NCI-H446 (cell line): ENCODE measurements at regions not wholly inside any gene's neighbourhood (a gene's known extent, or its start where the extent isn't known, plus 50 kb on each side); places are given as distances from the start of the nearest gene placed in this dataset.

ENCODE experiments used
- DNase-seq, 2 experiments: peaks; one replicate each; lab custom pipeline; 2025; lab: John Stamatoyannopoulos, UW

DNA sequence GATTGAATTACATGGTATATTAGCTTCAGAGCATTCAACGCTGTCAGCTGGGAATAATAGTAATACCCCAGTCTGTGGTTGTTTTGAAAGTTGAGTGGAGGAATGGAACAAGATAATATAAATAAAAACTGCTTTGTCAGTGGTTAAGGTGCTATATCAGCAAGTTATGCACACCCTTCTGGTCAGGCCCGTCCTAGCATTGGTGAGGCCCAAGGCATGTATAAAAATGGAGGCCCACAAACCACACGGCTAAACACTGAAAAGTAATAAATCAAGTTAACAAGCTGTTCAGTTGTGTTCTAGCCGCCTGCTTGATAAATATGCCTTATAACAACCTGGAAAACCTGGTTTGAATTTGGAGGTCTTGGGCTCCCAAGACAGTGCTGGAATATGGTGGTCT, 77.4 kb downstream of the PSMG1 start:
- DNase-seq = no peak

DNA sequence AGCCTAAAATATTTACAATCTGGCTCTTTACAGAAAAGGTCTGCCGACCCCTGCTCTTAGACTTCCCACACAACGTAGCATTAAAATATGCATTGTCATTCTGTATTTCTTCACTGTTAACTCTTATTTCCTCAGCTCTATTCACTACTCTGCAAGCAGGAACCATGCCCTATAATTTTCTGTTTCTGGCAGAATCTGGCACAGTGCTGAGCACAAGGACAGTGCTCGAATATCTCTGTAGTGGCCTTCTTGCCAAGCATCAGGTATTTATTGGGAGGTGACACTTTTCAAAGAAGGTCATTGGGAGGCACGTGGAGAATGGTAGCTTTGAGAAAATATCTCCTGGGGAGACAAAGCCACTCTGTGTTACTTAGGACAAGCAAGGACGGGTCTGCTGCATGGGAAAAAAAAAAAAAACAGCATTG, 77.9 kb downstream of the PSMG1 start:
- no peak for DNase-seq

DNA sequence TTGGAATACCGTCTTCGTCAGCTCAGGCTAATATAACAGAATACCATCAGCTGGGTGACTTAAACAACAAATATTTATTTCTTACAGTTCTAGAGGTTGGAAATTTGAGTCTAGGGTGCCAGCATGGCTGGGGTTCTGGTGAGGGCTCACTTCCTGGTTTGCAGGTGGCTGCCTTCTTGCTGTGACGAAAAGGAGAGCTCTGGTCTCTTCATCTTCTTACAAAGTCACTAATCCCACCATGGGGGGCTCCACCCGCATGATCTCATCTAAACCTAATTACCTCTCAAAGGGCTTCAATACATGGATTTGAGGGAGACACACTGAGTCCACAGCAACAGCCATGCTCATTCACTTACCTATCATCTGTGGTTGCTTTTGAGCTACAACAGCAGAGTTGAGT, 78.3 kb downstream of the PSMG1 start:
- no peak for DNase-seq

DNA sequence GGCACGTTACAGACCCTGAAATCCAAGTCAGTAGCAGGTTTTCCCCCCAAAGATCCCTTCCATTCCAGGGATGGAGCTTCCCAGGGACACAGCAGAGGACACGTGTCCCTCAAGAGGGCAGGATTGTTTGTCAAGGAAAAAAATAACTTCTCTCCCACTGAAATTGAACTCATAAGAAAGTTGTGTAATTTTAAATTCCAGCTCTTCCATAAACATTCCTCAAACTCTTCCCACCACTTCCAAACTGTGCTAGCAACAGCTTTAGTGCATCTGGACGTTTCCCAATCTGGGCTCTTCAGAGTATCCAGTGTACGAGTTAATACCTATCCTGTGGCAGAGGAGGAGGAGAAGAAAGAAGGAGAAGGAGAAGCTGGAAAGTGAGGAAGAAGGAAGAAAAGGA, 79.6 kb downstream of the PSMG1 start:
- no peak for DNase-seq

DNA sequence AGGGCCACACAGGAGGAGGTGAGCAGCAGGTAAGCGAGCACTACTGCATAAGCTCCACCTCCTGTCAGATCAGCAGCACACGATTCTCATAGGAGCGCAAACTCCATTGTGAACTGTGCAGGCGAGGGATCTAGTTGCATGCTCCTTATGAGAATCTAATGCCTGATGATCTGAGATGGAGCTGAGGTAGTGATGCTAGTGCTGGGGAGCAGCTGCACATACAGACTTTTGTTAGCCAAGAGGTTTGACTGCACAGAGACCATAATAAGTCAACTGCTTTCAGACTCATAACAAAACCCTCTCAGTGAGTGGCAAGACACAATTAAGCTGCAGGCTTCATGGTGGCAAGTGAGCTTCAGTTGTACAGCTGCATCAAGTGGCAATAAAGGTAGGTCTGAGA, 83.4 kb downstream of the PSMG1 start:
- DNase-seq = no peak

DNA sequence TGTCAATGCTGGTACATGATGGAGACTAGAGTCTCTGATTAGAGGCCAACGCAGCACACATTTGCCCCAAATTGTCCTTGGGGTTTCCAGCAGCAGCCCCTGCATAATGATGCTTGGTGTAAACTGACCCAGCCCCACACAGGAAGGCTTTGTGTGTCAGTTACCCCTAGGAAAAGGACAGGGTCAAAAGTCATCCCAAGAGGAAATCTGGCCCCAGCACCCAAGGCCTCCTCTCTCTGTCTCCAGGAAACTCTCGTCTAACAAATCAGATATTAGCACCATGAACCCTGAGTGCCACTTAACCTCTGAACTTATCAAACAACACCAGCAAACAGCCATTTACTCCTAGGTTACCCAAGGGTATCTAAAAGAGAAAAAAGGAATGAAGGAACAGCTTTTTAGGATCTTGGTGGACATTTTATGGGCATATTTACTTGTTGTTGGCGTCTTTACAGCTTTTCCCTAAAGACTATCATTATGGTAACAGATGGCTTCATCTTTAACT, 84.5 kb downstream of the PSMG1 start:
- DNase-seq = no peak

DNA sequence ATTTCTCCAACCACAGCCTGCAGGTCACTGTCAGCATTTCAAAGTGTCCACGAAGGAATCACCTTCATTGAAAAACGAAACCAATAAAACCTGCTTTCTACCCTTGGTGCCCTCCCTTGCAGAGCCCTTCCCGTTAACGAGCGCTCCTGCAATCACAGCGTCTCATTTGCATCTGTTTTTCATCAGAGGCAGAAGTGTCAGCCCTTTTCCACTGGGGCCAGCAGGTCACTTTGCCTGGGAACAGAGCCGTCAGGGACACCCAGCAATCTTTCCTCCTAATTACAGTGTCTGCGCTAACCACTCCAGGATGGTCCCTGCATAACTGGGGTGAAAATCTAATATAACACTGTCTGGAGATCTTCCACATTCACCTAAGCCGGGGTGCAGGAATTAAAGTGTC, 85.3 kb downstream of the PSMG1 start:
- no peak for DNase-seq

DNA sequence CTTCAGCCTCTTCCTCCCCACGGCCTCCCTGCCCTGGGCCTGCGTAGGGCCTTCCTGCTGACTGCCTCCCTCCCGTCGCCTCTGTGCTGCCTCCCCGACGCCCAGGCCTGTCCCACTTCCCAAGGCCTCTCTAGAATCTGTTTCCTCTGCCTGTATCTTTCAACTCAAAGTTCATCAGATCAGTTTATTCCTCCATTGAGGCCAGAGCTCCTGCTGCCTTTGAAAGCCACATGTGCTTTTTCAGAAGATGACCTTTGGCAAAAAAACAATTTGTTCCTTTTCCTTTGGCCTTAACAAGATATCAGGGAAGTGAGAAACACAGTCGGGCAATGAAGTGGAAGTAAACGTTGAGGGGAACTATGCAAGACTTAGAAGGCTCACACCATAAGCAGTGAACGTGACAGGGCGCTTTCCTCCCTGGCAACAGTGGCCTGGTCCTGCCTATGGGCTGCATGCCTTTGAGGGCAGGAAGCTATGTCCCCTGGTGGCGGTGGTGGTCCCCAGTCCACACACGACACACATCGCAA, 85.9 kb downstream of the PSMG1 start:
- no peak for DNase-seq

DNA sequence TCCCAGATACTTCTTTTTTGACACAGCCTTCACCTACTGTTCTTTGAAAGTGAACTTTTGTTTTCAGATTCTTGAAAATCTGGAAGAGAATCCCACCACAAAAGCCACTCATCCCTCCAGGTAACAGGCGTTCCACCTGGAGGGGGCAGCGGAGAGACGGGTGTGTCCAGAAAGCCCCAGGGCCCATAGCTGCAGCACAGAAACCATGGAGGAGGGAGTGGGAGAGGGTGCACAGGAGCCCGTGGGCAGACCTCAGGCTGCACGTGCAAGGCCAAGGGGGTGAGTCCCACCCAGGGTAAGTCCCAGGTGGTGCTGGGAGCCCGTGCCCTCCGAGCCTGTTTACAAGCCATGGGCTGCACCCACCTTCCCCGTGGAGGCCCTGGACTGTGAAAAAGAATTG, 86.5 kb downstream of the PSMG1 start:
- no peak for DNase-seq

DNA sequence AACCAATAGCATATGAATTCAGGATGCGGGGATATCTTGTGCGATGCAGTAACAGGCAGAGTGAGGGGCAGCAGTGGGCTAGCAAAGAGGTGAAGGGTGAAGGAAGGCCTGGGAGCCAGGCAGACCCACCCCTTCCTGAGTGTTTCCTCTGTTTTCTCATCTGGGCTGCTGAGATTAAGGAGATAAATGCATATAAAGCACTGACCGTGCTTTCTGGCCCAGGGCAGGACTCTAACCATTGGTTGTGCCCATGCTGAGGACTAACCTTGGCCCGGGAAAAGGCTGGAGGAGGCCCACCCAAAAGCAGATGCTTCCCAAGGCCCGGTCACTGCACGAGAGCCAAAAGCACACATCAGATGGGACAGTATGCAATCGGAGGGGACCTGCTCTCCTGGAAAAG, 87.6 kb downstream of the PSMG1 start:
- no peak for DNase-seq

DNA sequence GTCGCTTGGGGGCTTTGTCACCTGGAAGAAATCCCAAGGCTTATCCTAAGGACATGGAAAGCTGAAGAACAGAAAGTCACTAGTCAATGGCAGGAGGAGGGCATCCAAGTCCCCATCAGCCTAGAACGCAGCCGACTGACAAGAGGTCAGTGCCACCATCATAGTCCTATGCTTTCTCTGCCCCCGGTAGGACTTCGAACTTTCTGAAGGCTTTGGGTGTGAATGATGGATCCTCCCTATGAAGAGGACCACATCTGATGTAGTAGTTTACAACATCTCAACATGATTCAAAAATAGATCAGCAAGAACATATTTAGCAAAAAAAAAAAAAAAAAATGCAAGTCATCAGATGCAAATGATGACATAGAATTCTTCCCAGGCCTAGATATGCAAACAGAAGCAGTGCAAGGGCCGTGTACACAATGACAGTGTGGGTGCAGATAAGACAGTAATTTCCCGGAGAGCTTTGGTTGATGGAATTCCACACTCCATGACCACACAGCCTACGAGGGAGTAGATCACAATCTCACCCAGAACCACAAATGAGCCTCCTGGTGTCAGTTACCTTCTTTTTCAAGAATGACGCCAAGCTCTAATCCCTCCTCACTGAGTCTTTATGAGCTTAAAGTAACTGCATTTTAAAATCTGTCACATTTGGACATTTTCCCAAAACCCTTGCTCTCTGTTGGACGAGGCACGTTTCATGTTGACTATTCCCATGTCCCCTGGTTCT, 88.2 kb downstream of the PSMG1 start:
- no peak for DNase-seq

DNA sequence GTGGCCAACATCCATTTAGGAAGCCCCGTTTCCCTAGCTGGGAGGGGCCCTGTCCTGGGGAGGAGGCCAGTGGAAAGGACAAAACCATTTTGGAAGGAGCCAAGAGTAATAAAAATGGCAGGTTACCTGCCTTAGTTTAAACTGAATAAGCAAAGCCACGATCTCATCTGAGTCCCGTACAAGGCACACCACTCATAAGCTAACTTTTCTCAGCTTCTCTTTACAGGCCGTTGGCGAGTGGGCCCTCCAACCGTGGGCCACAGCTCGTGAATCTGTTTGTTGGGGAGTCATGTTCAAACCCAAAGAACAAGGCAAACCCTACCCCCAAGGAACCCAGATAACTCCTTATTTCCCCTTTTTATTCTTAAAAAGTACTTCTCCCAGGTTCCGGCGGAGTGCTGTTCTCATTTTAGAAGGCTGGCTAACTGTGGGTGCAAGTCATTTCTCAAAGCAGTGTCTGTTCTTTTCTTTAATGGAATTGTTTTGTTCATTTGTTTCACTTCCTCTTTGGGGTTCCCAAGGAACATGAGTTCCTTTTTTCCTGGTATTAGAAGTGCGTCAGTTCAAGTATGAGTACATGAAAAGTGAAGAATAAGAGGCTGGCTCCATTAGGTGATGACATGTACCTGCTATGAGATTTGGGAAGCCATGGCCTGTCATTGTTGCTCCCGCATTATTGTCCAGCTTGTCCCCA, 89.0 kb downstream of the PSMG1 start:
- no peak for DNase-seq

DNA sequence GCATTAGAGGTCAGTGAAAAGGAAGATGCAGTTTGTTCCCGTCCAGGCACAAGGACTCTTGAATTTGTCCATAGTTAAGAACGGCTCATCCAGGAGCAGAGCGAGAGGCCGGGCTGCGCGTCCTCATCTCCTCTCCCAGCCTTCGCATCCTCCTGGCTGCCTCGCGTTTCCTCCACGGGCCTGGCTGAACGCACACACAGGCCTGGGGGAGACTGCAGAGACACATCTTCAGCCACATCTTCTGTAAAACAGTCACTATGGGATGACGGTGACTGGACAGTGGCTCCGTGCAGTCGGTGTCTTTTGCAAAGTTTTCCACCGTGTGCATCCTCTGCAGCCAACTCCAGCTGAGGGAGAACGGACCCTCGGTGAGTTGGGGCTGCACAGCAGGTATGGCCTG, 89.7 kb downstream of the PSMG1 start:
- no peak for DNase-seq

DNA sequence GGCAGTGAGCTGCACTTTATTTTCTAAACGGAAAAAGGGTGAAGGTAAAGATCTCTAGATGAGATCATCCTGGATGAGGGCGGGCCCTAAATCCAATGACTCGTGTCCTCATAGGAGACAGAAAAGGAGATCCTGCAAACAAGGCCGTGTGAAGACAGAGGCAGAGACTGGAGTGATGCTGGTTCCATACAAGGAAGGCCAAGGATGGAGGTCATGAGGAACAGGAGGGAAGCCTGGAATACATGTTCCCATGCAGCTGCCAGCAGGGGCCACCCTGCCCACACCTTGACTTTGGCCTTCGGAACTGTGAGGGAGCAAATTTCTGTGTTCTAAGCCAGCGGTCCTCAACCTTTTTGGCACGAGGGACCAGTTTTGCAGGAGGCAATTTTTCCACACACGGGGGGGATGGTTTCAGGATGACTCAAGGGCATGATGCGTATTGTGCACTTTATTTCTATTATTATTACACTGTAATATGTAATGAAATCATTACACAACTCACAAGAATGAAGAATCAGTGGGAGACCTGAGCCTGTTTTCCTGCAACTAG, 94.3 kb downstream of the PSMG1 start:
- no peak for DNase-seq

DNA sequence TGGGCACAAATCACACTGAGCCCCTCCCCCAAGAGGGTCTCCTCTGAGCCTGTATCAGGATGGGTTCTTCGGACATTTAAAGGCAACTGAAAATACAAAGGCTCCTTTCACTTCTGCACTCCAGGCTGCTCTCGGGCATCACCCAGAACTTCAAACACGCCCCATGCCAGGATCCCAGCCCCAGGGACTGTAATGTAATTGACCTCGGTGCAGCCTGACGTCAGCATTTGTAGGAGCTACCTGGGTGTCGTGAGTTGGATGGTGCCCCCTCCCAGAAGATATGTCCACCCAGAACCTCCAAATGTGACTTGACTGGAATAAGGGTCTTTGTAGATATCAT, 95.2 kb downstream of the PSMG1 start:
- DNase-seq = no peak

DNA sequence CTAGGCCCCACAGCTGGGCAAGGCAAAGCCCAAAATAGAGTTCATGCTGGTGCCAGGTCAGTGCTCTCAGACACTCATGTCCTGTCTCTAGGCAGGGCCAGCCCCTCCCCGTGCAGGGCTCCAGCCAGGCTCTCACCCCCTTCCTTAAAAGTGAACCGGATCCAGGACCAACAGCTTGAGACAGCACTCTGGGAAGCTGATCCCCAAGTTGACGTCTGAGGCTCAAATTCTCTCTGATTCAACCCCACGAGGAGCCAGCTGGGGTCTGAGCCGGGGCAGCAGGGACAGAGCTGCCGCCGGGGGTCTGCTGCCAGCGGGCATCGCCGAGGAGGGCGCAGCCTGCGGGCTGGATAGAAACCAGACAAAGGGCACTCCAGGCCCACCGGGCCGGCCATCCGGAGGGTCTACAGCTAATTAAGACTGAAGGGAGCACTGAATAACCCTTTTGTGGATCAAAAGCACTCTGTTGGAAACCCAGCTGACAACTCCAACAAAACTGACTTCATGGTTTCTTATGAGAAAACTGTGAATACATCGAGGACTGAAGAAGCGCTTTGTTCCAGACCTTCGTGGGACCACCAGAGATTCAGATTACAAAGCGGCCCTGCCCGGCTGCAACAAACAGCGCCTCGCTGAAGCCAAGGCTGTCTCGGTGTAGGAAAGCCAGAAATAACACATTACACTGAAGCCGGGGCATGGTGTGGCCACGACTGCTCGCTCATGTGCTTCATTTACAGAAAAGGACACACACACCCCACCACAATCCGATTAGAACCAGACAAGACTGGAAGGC, 95.8 kb downstream of the PSMG1 start:
- no peak for DNase-seq

DNA sequence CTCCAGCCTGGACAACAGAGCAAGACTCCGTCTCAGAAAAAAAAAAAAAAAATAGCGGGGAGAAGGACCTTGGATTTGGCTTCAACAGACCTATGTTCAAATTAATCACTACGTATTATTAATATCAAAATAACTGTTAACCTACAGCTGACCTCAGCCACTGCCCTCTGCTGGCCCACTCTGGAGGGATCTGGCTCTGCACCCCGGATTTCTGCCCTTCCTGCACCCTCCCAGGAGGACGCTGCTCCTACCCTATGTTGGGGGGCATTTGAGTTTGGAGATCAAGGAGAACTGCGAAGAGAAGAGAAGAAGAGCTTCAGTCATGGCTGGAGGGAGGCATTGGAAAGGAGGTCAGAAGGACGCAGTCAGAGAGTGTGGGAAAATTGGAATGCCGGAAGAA, 96.7 kb downstream of the PSMG1 start:
- DNase-seq = no peak

DNA sequence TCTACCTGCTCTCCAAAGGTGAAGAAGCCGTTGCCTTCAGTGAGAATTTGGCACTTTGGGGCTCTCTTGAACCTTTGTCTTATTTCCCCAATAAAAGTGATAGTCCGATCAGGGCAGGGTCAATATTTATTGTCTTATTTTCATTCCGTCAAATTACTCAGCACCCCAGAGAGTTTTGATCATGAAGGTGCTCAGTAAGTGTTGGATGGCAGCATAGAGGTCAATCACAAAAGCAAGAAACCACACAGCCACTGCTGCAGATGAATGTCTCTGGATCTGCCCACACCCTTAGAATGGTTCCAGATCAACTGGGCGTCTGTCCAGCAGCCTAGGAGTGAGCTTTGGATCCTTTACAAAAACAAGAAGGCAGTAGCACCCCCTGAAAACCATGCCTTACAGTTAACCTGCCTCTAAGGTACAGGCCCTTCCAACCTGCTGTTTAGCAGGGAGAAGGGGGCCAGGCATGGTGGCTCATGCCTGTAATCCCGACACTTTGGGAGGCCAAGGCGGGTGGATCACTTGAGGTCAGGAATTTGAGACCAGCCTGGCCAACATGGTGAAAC, 97.3 kb downstream of the PSMG1 start:
- no peak for DNase-seq

DNA sequence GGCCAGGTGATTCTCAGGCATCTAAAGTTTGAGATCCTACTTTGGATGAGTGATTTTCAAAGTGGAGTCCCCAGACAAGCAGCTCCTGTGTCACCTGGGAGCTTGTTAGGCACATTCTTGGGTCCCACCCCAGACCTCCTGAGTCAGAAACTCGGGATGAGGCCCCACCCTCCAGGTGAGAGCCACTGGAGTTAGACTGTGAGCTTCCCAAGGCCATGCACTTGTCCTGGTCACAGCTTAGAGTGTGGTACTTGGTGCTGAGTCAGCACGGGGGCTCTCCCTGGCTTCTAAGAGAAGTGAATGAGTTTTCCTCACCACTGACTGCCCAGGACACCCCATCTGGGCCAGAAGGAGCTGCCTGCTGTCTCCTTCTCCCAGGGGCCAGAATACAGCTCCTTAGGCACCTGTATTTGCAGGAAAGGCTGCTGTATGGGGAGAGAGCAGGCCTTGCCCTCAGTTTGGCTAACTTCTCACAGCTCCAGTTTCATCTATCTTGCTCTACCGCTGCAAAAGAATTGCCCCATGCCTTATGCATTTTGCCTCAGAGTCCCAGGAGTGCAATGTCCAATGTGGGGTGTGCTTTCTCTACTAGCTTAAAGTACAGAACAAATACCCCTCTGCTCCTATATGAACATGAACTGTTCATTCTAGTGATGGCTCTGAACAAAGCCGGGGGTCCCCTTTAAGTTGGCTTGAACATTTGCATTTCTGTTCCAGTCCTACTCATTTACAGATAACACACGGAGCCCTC, 98.1 kb downstream of the PSMG1 start:
- DNase-seq = no peak

DNA sequence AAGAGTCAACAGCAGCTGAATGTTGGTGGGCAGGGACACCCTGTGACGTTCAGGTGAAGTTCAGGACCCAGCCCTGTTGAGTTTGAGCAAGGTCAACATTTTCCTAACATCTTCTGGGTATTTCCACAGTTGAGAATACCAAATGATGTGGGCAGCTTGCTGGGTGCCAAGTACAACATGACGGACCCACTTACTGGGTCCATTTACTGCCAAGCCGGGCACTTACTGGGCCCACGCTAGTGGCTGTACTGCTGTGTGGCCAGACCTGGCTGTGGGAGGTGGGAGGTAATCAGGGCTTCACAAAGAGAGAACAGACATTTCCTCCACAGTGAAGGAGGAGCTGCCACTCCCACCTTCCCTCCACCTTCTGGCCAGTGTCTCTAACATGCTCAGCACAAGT, 99.2 kb downstream of the PSMG1 start:
- DNase-seq = no peak

DNA sequence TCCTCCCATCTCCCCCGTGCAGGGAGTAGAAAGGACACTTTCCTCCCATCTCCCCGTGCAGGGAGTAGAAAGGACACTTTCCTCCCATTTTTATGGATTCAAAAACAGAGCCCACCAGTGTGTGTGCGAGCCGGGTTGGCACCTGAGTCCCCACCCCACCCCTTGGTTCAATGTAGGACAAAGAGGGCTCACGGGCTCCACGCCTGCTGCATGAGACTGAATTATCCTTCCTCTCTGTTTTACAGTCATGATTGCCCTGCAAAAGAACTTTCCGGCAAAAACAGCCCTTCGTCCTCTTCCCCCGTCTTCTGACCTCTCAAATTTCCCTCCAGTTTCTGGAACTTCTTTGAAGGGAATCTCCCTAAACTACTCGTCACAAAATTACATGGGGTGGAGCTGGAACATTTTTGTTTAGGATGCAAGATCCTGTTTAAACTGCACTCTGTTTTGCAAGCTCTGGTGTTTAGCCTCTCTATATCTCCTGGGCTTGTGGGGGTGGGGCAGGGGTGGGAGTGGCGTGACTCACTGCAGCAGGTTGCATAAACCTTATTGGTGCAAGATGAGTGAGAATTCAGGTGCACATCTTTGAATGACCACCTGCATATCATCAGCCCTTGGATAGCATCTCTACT, 99.8 kb downstream of the PSMG1 start:
- DNase-seq = no peak
